ENCODE measurements at regions not wholly inside any gene's neighbourhood (a gene's known extent, or its start where the extent isn't known, plus 50 kb on each side); places are given as distances from the start of the nearest gene placed in this dataset.

GRCh38 chr15:38874464-38874863 lies 309.9 kb upstream of the RASGRP1 start:
- Histone ChIP-seq H2BK15ac (ENCODE audit: low read length) (no peak overlapping the region), H3K4ac (replicated peaks; ENCODE audit: insufficient read length, low read depth, low read length) (no peak overlapping the region), H3K79me1 (ENCODE audit: low read depth, low read length) (no peaks in the 10 kb centered on the region), H4K5ac (ENCODE audit: insufficient read length, low read depth, low read length) (no peak overlapping the region), H3K9me3 (ENCODE audit: insufficient read depth in 2 of 2, low read depth in 1 of 2, low read length in 1 of 2) (peaks cover 3 to 6% of the 10 kb centered on the region in 2 experiments; a peak in 1 of 4 replicates), H2AFZ (ENCODE audit: low read length) (no peak overlapping the region), H4K91ac (replicated peaks; ENCODE audit: insufficient read length, low read length) (no peak overlapping the region), H3K27ac (ENCODE audit: low read depth, low read length) (no peak overlapping the region), H3K23ac (ENCODE audit: insufficient read length) (no peak overlapping the region), H3K56ac (replicated peaks; ENCODE audit: insufficient read length, low read depth, low read length) (no peak overlapping the region), H3K14ac (ENCODE audit: insufficient read length) (no peak overlapping the region), H2BK120ac (replicated peaks; ENCODE audit: low read depth, low read length) (no peak overlapping the region), H3K18ac (ENCODE audit: extremely low read depth, low read length) (no peak overlapping the region), H2BK5ac (ENCODE audit: low read depth, low read length) (no peak overlapping the region), H3K9ac (replicated peaks in 1 of 4; ENCODE audit: extremely low read depth in 1 of 4, low read depth in 3 of 4, low read length in 3 of 4) (no peak overlapping the region), H3K4me2 (ENCODE audit: insufficient read depth in 1 of 2, low read depth in 2 of 2, low read length in 2 of 2) (no peak overlapping the region), H3K23me2 (ENCODE audit: low read depth, low read length) (no peaks in the 10 kb centered on the region), H4K8ac (ENCODE audit: extremely low read depth, insufficient read depth, low read length) (no peak overlapping the region), H4K20me1 (replicated peaks in 1 of 2; ENCODE audit: control insufficient read depth in 1 of 2, insufficient read depth in 2 of 2, low read length in 2 of 2) (no peaks in the 10 kb centered on the region), H2BK12ac (ENCODE audit: low read depth, low read length) (no peak overlapping the region), H3K27me3 (replicated peaks in 1 of 4; ENCODE audit: control insufficient read depth in 3 of 4, extremely low read depth in 1 of 4, insufficient read depth in 3 of 4, low read length in 3 of 4) (no peaks in the 10 kb centered on the region), H3K4me3 (ENCODE audit: extremely low read depth in 1 of 4, insufficient read depth in 2 of 4, low read depth in 3 of 4, low read length in 4 of 4) (no peak overlapping the region), H3K79me2 (ENCODE audit: control insufficient read depth in 1 of 2, insufficient read depth in 2 of 2, low read length in 2 of 2) (no peaks in the 10 kb centered on the region), H3K4me1 (replicated peaks in 1 of 4; ENCODE audit: control insufficient read depth in 3 of 4, insufficient read depth in 4 of 4, low read length in 3 of 4) (no peaks in the 10 kb centered on the region), H2BK20ac (ENCODE audit: low read length) (no peak overlapping the region), H2AK5ac (ENCODE audit: low read depth, low read length) (no peak overlapping the region), H3K36me3 (ENCODE audit: control insufficient read depth in 2 of 4, insufficient read depth in 4 of 4, low read length in 3 of 4) (no peaks in the 10 kb centered on the region)
- FAIRE-seq (no peak), DNase-seq (ENCODE audit: low read depth in 1 of 2, low spot score in 2 of 2) (no peak)
- 93% methylated on average over 5 of the region's 5 CpGs; no CpG with 5 or more reads in 1 of the 2 experiments for WGBS, 2 experiments (ENCODE audit: extremely low coverage in 1 of 2, insufficient coverage in 1 of 2, insufficient read length in 1 of 2, insufficient replicate concordance in 2 of 2, low coverage in 1 of 2, low lambda C conversion rate in 2 of 2, missing lambda C conversion rate in 1 of 2)
- ChIA-PET POLR2A (ENCODE audit: partially characterized antibody) (no interaction called here), CTCF (ENCODE audit: partially characterized antibody) (interaction anchor here (1.1 to 2.5 kb wide), 4 partner anchors 10 to 51 kb away, joined by 3 to 6 read pairs (median 4); no protein-coding TSS in a partner anchor)
- no peak for TF ChIP-seq CREB1 (IDR thresholded peaks at IDR 0.05)
